ENCODE measurements at regions not wholly inside any gene's neighbourhood (a gene's known extent, or its start where the extent isn't known, plus 50 kb on each side); places are given as distances from the start of the nearest gene placed in this dataset.

DNA sequence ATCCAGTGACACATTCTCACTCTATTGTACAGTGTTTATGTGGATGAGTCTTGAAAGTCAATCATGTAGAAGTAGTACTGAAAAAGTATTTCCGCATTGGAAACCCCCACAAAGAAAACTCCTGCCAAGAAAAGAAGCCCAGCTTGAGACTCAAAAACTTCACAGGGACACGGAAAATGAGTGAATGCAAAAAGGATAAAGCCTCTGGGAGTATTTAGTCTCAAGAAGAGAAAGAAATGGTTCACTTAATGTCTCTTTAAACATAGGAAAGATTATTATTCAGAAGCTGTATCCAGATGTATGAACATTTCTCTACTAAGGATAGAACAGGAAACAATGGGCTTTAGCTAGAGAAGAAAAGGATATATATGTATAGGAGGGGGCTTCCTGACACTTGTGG is 304.5 kb downstream of the BARHL2 start (continued):
- TF ChIP-seq, protein P1, sequence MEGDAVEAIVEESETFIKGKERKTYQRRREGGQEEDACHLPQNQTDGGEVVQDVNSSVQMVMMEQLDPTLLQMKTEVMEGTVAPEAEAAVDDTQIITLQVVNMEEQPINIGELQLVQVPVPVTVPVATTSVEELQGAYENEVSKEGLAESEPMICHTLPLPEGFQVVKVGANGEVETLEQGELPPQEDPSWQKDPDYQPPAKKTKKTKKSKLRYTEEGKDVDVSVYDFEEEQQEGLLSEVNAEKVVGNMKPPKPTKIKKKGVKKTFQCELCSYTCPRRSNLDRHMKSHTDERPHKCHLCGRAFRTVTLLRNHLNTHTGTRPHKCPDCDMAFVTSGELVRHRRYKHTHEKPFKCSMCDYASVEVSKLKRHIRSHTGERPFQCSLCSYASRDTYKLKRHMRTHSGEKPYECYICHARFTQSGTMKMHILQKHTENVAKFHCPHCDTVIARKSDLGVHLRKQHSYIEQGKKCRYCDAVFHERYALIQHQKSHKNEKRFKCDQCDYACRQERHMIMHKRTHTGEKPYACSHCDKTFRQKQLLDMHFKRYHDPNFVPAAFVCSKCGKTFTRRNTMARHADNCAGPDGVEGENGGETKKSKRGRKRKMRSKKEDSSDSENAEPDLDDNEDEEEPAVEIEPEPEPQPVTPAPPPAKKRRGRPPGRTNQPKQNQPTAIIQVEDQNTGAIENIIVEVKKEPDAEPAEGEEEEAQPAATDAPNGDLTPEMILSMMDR (IDR thresholded peaks at IDR 0.05): no peak
- TF ChIP-seq NR3C1 (CRISPR knock-in tag; conservative IDR thresholded peaks at IDR 0.05; ENCODE audit: low read depth) (no peak), SMAD4 (CRISPR knock-in tag; IDR thresholded peaks at IDR 0.05) (no peak), FOXP1 (CRISPR knock-in tag; IDR thresholded peaks at IDR 0.05; ENCODE audit: borderline replicate concordance) (no peak)
- TF ChIP-seq, protein P2, sequence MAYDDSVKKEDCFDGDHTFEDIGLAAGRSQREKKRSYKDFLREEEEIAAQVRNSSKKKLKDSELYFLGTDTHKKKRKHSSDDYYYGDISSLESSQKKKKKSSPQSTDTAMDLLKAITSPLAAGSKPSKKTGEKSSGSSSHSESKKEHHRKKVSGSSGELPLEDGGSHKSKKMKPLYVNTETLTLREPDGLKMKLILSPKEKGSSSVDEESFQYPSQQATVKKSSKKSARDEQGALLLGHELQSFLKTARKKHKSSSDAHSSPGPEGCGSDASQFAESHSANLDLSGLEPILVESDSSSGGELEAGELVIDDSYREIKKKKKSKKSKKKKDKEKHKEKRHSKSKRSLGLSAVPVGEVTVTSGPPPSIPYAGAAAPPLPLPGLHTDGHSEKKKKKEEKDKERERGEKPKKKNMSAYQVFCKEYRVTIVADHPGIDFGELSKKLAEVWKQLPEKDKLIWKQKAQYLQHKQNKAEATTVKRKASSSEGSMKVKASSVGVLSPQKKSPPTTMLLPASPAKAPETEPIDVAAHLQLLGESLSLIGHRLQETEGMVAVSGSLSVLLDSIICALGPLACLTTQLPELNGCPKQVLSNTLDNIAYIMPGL (CRISPR knock-in tag; IDR thresholded peaks at IDR 0.05): no peak

DNA sequence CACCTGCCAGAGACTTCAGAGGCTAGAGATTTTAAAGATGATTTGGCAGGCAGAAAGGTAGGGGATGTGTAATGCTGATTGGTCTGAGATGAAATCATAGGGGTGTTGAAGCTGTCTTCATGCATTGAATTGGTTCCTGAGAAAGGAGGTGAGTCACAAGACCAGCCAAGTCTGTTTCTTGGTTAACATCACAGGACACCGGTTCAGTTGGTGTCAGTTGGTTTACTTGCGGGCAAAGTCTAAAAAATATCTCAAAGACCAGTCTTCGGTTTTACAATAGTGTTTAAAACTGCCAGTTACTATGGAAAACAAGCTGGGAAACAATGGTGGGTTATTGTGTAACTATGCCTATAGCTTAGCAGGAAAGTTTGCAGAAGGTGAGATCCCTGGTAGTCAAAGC is 305.9 kb downstream of the BARHL2 start:
- no peak for TF ChIP-seq GRHL2 (CRISPR knock-in tag; IDR thresholded peaks at IDR 0.05; ENCODE audit: insufficient replicate concordance, severe bottlenecking)
- TF ChIP-seq MXD4 (CRISPR knock-in tag; IDR thresholded peaks at IDR 0.05; ENCODE audit: borderline replicate concordance): no peak
- TF ChIP-seq, protein P3, sequence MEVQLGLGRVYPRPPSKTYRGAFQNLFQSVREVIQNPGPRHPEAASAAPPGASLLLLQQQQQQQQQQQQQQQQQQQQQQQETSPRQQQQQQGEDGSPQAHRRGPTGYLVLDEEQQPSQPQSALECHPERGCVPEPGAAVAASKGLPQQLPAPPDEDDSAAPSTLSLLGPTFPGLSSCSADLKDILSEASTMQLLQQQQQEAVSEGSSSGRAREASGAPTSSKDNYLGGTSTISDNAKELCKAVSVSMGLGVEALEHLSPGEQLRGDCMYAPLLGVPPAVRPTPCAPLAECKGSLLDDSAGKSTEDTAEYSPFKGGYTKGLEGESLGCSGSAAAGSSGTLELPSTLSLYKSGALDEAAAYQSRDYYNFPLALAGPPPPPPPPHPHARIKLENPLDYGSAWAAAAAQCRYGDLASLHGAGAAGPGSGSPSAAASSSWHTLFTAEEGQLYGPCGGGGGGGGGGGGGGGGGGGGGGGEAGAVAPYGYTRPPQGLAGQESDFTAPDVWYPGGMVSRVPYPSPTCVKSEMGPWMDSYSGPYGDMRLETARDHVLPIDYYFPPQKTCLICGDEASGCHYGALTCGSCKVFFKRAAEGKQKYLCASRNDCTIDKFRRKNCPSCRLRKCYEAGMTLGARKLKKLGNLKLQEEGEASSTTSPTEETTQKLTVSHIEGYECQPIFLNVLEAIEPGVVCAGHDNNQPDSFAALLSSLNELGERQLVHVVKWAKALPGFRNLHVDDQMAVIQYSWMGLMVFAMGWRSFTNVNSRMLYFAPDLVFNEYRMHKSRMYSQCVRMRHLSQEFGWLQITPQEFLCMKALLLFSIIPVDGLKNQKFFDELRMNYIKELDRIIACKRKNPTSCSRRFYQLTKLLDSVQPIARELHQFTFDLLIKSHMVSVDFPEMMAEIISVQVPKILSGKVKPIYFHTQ (CRISPR knock-in tag; IDR thresholded peaks at IDR 0.05): no peak
- TF ChIP-seq CREM (CRISPR knock-in tag; IDR thresholded peaks at IDR 0.05): no peak
- TF ChIP-seq TCF7 (CRISPR knock-in tag; IDR thresholded peaks at IDR 0.05; ENCODE audit: low read depth): no peak
- TF ChIP-seq, protein P4, sequence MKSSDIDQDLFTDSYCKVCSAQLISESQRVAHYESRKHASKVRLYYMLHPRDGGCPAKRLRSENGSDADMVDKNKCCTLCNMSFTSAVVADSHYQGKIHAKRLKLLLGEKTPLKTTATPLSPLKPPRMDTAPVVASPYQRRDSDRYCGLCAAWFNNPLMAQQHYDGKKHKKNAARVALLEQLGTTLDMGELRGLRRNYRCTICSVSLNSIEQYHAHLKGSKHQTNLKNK (CRISPR knock-in tag; IDR thresholded peaks at IDR 0.05): no peak
- no peak for TF ChIP-seq EMX1 (CRISPR knock-in tag; IDR thresholded peaks at IDR 0.05)
- TF ChIP-seq, protein P5, sequence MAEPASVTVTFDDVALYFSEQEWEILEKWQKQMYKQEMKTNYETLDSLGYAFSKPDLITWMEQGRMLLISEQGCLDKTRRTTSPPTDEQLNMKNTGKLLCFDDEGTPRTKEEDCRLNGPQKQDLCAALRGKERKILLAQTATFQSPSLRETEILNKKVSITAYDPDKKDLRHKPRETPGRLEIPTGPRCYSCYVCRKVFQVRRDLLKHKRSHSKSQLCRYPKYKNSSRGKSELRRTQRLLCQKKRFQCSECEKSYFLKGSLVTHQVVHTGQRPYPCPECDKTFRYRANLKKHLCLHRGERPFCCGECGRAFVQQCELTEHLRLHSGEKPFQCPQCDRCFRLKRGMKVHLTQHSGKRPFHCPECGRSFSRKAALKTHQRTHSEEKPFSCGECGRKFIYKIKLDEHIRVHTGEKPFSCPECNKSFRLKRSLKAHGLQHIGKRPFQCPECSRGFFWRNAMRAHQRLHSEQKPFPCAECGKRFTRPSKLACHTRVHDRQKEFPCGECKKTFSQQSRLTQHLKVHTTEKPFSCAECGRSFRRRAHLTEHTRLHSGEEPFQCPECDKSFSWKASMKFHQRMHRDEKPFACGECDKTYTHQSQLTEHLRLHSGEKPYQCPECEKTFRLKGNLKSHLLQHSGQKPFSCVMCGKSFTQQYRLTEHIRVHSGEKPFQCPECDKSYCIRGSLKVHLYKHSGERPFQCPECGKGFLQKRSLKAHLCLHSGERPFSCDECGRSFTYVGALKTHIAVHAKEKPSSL (CRISPR knock-in tag; conservative IDR thresholded peaks at IDR 0.05): no peak
- DNase-seq (ENCODE audit: low spot score) (no peak), ATAC-seq (no peak)
- no peaks in the 10 kb centered on the region for H3K36me3 Mint-ChIP-seq
- POLR2A ChIA-PET: no interaction called here
- CTCF ChIA-PET: no interaction called here
- no peak overlapping the region for H3K27ac Mint-ChIP-seq
- H3K9me3 Mint-ChIP-seq: peaks cover 8% of the 10 kb centered on the region
- H3K4me3 Mint-ChIP-seq: no peak overlapping the region
- H3K4me1 Mint-ChIP-seq: no peaks in the 10 kb centered on the region; the same call in 1 of the 2 replicates
- no peaks in the 10 kb centered on the region; the same call in 1 of the 2 replicates for H3K27me3 Mint-ChIP-seq (ENCODE audit: low read depth)

DNA sequence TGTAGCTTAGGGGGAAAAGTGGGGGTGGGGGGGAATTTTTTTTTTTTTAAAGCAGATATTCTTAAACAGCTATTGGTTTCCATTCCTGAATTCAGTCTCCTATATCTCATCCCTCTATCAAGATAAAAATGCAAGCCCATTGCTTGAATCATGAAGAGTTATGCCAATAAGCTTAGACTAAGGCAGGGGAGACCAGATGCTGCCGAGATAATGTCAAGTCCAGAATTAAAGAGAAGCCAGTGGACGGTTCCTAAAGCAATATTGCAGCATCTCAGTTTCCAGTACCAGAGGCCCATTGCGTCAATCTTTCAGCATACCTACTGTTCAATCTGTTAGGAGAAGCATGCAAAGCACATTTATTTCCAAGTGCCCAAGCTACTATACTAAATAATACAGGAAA is 309.4 kb downstream of the BARHL2 start:
- DNase-seq (ENCODE audit: low spot score) (no peak), ATAC-seq (no peak)
- H3K9me3 Mint-ChIP-seq: no peaks in the 10 kb centered on the region
- CTCF ChIA-PET: interaction anchor here (0.6 to 1.4 kb wide), 3 partner anchors 32 to 275 kb away, joined by 3 to 5 read pairs (median 3); no protein-coding TSS in a partner anchor
- H3K4me3 Mint-ChIP-seq: no peak overlapping the region
- H3K27ac Mint-ChIP-seq: no peak overlapping the region
- no peaks in the 10 kb centered on the region; the same call in 1 of the 2 replicates for H3K27me3 Mint-ChIP-seq (ENCODE audit: low read depth)
- no peaks in the 10 kb centered on the region for H3K36me3 Mint-ChIP-seq
- H3K4me1 Mint-ChIP-seq: peaks cover 4% of the 10 kb centered on the region; the same call in 1 of the 2 replicates
- POLR2A ChIA-PET: no interaction called here
- TF ChIP-seq ELF4 (CRISPR knock-in tag; IDR thresholded peaks at IDR 0.05; ENCODE audit: low read depth) (no peak), NFATC4 (CRISPR knock-in tag; IDR thresholded peaks at IDR 0.05) (no peak), RORB (CRISPR knock-in tag; IDR thresholded peaks at IDR 0.05) (no peak), PRDM15 (CRISPR knock-in tag; IDR thresholded peaks at IDR 0.05) (no peak)
- TF ChIP-seq, protein P2 (CRISPR knock-in tag; IDR thresholded peaks at IDR 0.05): no peak
- TF ChIP-seq, protein P6, sequence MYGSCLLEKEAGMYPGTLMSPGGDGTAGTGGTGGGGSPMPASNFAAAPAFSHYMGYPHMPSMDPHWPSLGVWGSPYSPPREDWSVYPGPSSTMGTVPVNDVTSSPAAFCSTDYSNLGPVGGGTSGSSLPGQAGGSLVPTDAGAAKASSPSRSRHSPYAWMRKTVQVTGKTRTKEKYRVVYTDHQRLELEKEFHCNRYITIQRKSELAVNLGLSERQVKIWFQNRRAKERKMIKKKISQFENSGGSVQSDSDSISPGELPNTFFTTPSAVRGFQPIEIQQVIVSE (CRISPR knock-in tag; IDR thresholded peaks at IDR 0.05; ENCODE audit: borderline replicate concordance): no peak

Measured in WTC11 (cell line).